AML-193 (cell line): ENCODE measurements at regions not wholly inside any gene's neighbourhood (a gene's known extent, or its start where the extent isn't known, plus 50 kb on each side); places are given as distances from the start of the nearest gene placed in this dataset.
A peak's percentile ranks its signal among the peaks of the same experiment; 100 is the strongest.
"Not testable (repeated sequence)": the region's sequence is repeated elsewhere in the genome, so short reads cannot be mapped to it uniquely, and the experiment has no call there.

Source experiments
- DNase-seq, 2 experiments: peaks; one replicate each; lab custom pipeline; 2025; lab: John Stamatoyannopoulos, UW

GRCh38 chr15:54841701-54842305, 354.9 kb downstream of the RSL24D1 start:
- DNase-seq: no peak

DNA sequence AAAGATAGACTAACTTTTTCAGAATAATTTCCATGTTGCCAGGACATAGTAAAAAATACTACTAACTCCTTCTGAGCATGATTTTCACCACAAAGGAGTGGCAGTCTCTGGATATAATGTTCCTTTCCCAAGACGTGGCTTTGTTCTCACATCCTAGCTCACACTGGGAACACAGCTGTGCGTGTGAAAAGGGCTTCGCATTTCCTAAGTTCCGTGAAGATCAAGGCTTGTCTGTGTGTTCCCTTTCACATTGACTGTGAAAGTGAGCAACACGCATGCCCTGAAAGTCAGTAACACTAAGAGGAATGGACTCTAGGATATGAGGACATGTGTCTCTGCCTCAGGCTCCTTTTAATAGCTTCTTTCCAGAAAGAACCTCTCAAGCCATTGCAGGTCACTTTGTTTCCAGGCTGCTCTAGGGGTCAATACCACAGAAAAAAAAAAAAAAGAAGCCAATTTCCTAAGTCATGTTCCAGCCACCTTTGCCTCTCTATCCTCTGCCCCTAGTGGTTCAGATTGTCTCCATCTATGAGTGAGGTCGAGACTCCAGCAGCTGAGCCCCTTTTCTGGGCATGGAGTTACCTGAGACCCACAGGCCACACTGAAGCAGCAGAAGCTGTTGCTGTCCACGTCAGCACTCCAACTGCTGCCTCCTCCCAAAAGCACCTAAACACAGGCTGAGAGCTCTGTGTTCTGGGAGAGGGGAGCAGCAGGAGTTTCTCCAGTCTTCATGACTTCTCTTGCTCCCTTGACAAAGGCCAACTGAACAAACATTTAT, 355.9 kb downstream of the RSL24D1 start:
- no peak for DNase-seq

DNA sequence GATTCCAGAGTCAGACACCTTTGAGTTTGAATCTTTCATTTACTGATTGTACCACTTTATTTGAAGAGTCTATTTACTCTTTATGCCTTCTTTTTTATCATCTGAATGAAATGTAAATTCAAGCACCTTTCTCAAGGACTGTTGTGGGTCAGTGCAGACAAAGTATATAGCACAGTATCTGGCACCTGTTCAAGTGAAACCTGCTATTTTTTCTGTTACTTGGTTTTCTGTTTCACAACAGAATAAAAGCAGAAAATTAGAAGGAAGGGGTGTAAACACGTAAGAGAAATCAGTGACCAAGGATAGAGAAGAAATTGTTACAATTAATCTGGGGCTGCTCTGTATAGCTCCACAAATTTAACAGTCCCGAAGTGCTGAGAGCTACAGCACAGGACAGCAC, 357.4 kb downstream of the RSL24D1 start:
- no peak for DNase-seq

- DNase-seq: no peak
Measured at GRCh38 chr15:54836052-54836795, 360.5 kb downstream of the RSL24D1 start.

GRCh38 chr15:54829821-54830220, 366.9 kb downstream of the RSL24D1 start:
- DNase-seq: no peak

GRCh38 chr15:54820811-54821210, 375.9 kb downstream of the RSL24D1 start:
- no peak for DNase-seq

GRCh38 chr15:54820098-54820497, 376.6 kb downstream of the RSL24D1 start:
- no peak for DNase-seq

GRCh38 chr15:54816401-54816800, 380.3 kb downstream of the RSL24D1 start:
- DNase-seq: no peak

- no peak for DNase-seq
Measured at GRCh38 chr15:54815556-54815955, 381.2 kb downstream of the RSL24D1 start.

DNA sequence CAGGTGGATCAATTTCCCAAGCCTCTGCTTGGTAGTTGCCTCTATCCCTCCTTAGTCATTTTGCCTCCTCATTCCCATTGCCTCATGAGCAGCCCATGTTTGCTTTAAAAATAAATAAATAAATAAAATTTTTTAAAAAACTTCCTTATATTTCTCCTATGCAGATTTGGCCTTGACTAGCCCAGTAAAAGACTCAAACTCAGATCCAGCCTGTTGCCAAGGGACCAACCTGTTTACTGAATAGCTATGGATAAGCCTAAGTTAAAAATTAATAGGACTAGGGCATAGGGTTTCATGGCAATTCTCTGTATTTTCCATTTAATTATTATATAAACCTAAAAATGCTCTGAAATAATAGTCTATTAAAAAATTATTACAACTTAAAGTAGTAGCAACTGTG, 384.4 kb downstream of the RSL24D1 start:
- no peak for DNase-seq

DNA sequence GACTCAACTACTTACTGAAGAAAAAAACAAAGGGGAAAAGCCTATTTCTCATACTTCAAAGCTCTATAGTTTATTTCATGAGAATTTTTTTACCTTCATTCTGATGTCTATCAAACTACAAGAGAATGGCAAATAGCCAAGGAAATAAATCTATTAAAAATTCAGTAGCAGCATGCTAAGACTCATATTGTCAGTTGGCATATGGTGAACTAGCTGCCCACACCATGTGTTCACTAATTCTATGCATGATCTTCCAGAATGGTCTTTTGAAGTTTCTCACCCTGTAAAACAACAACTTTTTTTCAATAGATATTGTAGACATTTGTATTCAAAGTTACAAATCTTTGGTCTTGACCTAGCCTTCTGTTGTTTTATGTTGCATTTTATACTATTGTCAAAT, 386.2 kb downstream of the RSL24D1 start:
- DNase-seq: no peak

DNA sequence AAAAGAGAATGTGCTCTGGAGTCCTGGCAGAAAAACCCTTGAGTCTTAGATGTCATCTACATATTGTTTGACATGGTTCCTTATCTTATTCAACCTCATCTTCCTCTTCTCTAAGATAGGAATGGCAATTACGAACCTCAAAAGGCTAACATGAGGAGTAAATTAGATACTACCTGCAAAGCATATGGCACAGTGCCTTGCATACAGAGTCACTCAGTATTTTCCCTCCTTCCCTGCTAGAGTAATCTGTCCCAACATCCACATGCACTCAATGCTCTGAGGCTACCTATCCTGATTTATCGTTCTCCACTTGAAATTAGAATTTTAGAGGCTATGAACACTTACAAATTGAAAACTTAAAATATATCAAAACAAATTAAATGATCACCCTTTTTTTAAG, 386.7 kb downstream of the RSL24D1 start:
- no peak for DNase-seq

- DNase-seq: no peak
Measured at GRCh38 chr15:54808321-54808720, 388.4 kb downstream of the RSL24D1 start.

DNA sequence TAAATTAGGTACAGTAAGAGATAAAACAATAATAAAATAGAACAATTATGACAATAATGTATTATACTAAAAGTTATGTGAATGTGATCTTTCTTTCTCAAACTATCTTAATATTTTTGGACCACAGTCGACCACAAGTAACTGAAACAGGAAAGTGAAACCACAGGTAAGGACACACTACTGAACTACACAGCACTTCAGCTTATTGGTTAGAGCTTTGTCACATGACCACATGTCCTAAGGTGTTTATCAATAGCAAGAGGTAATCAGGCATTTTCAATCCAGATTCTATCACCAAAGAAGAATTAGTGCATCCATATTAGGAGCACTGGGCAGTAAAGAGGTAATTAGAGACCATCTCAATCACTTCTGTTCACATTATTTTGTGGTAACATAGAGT, 392.8 kb downstream of the RSL24D1 start:
- no peak for DNase-seq

DNA sequence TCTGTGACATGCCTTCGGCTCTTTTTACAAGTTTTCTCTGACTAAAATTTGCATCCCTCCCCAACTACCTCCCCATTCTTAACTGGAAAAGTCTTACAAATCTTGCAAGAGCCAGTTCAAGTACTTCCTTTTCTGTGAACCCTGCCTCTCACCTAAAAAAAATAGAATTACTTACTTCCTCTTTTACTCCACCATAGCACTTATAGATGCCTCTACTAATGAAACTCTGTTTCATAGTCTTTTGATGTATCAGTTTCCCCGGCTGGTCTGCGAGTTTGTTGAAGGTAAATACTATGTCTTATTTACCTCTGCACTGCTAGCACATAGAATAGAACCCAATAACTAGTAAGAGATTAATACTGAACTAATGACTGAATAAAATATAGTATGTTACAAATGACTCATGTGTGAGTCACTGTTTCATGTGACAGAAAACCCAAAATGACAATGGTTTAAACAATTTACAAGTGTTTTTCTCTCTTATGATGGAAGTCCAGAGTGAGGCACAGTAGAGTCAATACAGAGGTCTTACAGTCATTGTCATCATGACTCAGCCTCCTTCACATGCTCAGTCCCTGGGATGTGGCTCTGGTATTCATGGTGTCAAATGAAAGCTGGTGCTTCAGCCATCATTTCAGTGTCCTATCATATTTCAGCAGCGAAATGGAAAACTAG, 393.5 kb downstream of the RSL24D1 start:
- DNase-seq: peak; percentile 62 to 73

- no peak for DNase-seq
Measured at GRCh38 chr15:54792526-54792925, 404.2 kb downstream of the RSL24D1 start.

- DNase-seq: no peak
Measured at GRCh38 chr15:54790693-54791092, 406.0 kb downstream of the RSL24D1 start.

GRCh38 chr15:54789376-54789775, 407.4 kb downstream of the RSL24D1 start:
- no peak for DNase-seq

DNA sequence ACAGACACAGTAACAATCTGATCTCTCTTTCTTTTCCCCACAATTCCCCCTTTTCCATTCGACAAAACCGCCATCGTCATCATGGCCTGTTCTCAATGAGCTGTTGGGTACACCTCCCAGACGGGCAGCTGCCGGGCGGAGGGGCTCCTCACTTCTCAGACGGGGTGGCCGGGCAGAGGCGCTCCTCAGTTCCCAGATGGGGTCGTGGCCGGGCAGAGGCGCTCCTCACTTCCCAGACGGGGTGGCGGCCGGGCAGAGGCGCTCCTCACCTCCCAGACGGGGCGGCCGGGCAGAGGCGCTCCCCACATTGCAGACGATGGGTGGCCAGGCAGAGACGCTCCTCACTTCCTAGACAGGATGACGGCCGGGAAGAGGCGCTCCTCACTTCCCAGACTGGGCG, 415.5 kb downstream of the RSL24D1 start:
- not testable (repeated sequence) for DNase-seq

- no peak for DNase-seq
Measured at GRCh38 chr15:54779271-54779670, 417.5 kb downstream of the RSL24D1 start.

DNA sequence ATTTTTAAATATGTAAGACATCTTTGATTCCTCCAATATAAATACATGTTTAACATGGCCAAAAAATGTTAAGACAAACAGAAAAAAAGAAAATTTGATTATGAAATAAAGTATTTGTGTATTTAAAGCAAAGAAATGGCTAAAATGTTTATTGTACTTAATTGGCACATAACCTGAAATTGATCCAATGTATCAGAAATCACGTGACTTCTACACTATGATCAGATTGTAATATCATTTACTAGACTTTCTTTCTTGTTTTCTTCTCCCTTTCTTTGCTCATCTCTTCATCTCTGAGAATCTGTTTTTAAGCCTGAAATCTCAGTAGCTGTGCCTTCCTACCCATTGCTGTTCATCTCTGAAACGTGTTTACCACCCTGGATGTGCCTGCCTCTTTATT, 420.3 kb downstream of the RSL24D1 start:
- no peak for DNase-seq

DNA sequence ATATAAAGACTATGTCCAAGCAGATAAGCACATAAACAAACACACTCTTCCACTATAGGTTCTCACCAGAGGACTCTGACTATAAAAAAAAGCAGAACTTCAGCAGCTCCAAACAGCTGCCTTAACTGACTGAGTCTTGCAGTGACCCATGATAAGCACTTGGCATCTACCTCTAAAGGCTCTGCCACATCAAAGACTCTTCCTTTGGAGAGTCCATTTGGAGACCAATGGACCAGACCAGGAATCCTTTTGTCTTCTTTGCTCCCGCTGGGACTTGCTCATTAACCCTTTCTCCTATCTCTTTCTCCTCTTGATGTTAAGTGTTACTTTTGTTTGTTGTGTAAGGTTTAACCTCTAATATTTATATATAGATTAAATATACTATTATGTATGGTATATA, 424.1 kb downstream of the RSL24D1 start:
- no peak for DNase-seq

DNA sequence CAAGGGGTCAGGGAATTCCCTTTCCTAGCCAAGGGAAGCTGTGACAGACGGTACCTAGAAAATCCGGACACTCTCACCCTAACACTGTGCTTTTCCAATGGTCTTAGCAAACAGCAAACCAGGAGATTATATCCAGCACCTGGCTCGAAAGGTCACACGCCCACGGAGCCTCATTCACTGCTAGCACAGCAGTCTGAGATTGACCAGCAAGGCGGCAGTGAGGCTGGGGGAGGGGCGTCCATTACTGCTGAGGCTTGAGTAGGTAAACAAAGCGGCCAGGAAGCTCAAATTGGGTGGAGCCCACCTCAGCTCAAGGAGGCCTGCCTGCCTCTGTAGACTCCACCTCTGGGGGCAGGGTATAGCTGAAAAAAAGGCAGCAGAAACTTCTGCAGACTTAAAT, 447.3 kb downstream of the RSL24D1 start:
- not testable (repeated sequence) for DNase-seq
